HS-5 (cell line): ENCODE measurements at regions not wholly inside any gene's neighbourhood (a gene's known extent, or its start where the extent isn't known, plus 50 kb on each side); places are given as distances from the start of the nearest gene placed in this dataset.

Experiments
- DNase-seq: peaks from one replicate; pipeline ENCODE4 v3.0.0-alpha.2; 2012; ENCODE audit warnings: low read depth

GRCh38 chr20:55258559-55258958, 746.8 kb downstream of the CBLN4 start:
- no peak for DNase-seq

GRCh38 chr20:55255016-55255415, 750.3 kb downstream of the CBLN4 start:
- no peak for DNase-seq

- DNase-seq, result no peak
These were observed 751.5 kb downstream of the CBLN4 start for GRCh38 chr20:55253781-55254180.

- DNase-seq, result no peak
These were observed 752.8 kb downstream of the CBLN4 start for GRCh38 chr20:55252521-55252920.

- DNase-seq, result no peak
These were observed 754.1 kb downstream of the CBLN4 start for GRCh38 chr20:55251170-55251569.

GRCh38 chr20:55242853-55243252, 762.5 kb downstream of the CBLN4 start:
- no peak for DNase-seq

GRCh38 chr20:55239269-55239668, 763.9 kb downstream of the DOK5 start:
- DNase-seq, result no peak

GRCh38 chr20:55232647-55233046, 757.3 kb downstream of the DOK5 start:
- DNase-seq, result no peak

- DNase-seq, result no peak
These were observed 754.1 kb downstream of the DOK5 start for GRCh38 chr20:55229451-55229850.

GRCh38 chr20:55216525-55217242, 741.3 kb downstream of the DOK5 start:
- DNase-seq, result peak; percentile 49

GRCh38 chr20:55213653-55214052, 738.3 kb downstream of the DOK5 start:
- DNase-seq, result no peak

GRCh38 chr20:55211481-55211880, 736.1 kb downstream of the DOK5 start:
- no peak for DNase-seq

GRCh38 chr20:55205665-55206064, 730.3 kb downstream of the DOK5 start:
- DNase-seq, result no peak

GRCh38 chr20:55200317-55200716, 724.9 kb downstream of the DOK5 start:
- no peak for DNase-seq

- DNase-seq, result no peak
These were observed 719.6 kb downstream of the DOK5 start for GRCh38 chr20:55194947-55195346.

- no peak for DNase-seq
These were observed 710.8 kb downstream of the DOK5 start for GRCh38 chr20:55186228-55186627.

- no peak for DNase-seq
These were observed 699.7 kb downstream of the DOK5 start for GRCh38 chr20:55175081-55175480.

GRCh38 chr20:55174635-55175034, 699.2 kb downstream of the DOK5 start:
- DNase-seq, result no peak

- no peak for DNase-seq
These were observed 698.8 kb downstream of the DOK5 start for GRCh38 chr20:55174172-55174571.

GRCh38 chr20:55173601-55174000, 698.2 kb downstream of the DOK5 start:
- no peak for DNase-seq

GRCh38 chr20:55172310-55173002, 697.1 kb downstream of the DOK5 start:
- DNase-seq, result no peak

GRCh38 chr20:55166063-55166462, 690.7 kb downstream of the DOK5 start:
- no peak for DNase-seq

GRCh38 chr20:55160996-55161395, 685.6 kb downstream of the DOK5 start:
- peak; percentile 88 for DNase-seq

- DNase-seq, result peak; percentile 19
These were observed 684.6 kb downstream of the DOK5 start for GRCh38 chr20:55160037-55160436.
